EL (cell line): ENCODE measurements at regions not wholly inside any gene's neighbourhood (a gene's known extent, or its start where the extent isn't known, plus 50 kb on each side); places are given as distances from the start of the nearest gene placed in this dataset.
"Not testable (repeated sequence)": the region's sequence is repeated elsewhere in the genome, so short reads cannot be mapped to it uniquely, and the experiment has no call there.

ENCODE experiments used
- DNase-seq: peaks from one replicate; pipeline ENCODE4 v3.0.0-alpha.2; 2016

GRCh38 chr5:99562937-99563627 lies 634.3 kb upstream of the CHD1 start:
- not testable (repeated sequence) for DNase-seq

- DNase-seq, result no peak
Measured at GRCh38 chr5:99553211-99553810, 624.5 kb upstream of the CHD1 start.

GRCh38 chr5:99544356-99544755 lies 615.5 kb upstream of the CHD1 start:
- no peak for DNase-seq

- peak; percentile 0 for DNase-seq
Measured at GRCh38 chr5:99543841-99544240, 615.0 kb upstream of the CHD1 start.

GRCh38 chr5:99534241-99534640 lies 605.4 kb upstream of the CHD1 start:
- not testable (repeated sequence) for DNase-seq

GRCh38 chr5:99521666-99522065 lies 592.9 kb upstream of the CHD1 start:
- not testable (repeated sequence) for DNase-seq

GRCh38 chr5:99515864-99516490 lies 587.2 kb upstream of the CHD1 start:
- DNase-seq, result not testable (repeated sequence)

GRCh38 chr5:99510237-99510866 lies 581.5 kb upstream of the CHD1 start:
- DNase-seq, result not testable (repeated sequence)

GRCh38 chr5:99509064-99509463 lies 580.3 kb upstream of the CHD1 start:
- DNase-seq, result not testable (repeated sequence)

GRCh38 chr5:99495456-99495855 lies 566.6 kb upstream of the CHD1 start:
- not testable (repeated sequence) for DNase-seq

GRCh38 chr5:99478450-99478849 lies 549.6 kb upstream of the CHD1 start:
- DNase-seq, result not testable (repeated sequence)

GRCh38 chr5:99473328-99473727 lies 544.5 kb upstream of the CHD1 start:
- DNase-seq, result not testable (repeated sequence)

- not testable (repeated sequence) for DNase-seq
Measured at GRCh38 chr5:99471726-99472125, 542.9 kb upstream of the CHD1 start.

GRCh38 chr5:99471178-99471577 lies 542.4 kb upstream of the CHD1 start:
- DNase-seq, result not testable (repeated sequence)

- not testable (repeated sequence) for DNase-seq
Measured at GRCh38 chr5:99470636-99471035, 541.8 kb upstream of the CHD1 start.

- no peak for DNase-seq
Measured at GRCh38 chr5:99460701-99461100, 531.9 kb upstream of the CHD1 start.

GRCh38 chr5:99453196-99453595 lies 524.4 kb upstream of the CHD1 start:
- no peak for DNase-seq

GRCh38 chr5:99449786-99450185 lies 521.0 kb upstream of the CHD1 start:
- no peak for DNase-seq

GRCh38 chr5:99445805-99446204 lies 517.0 kb upstream of the CHD1 start:
- DNase-seq, result no peak

GRCh38 chr5:99441235-99441634 lies 512.4 kb upstream of the CHD1 start:
- no peak for DNase-seq

GRCh38 chr5:99438619-99439018 lies 509.8 kb upstream of the CHD1 start:
- no peak for DNase-seq

- no peak for DNase-seq
Measured at GRCh38 chr5:99437986-99438385, 509.2 kb upstream of the CHD1 start.

- DNase-seq, result not testable (repeated sequence)
Measured at GRCh38 chr5:99423396-99423795, 494.6 kb upstream of the CHD1 start.

GRCh38 chr5:99418640-99419039 lies 489.8 kb upstream of the CHD1 start:
- DNase-seq, result not testable (repeated sequence)
